GM12875 (cell line): ENCODE measurements at regions not wholly inside any gene's neighbourhood (a gene's known extent, or its start where the extent isn't known, plus 50 kb on each side); places are given as distances from the start of the nearest gene placed in this dataset.

Experiments used
- H3K4me3 ChIP-seq: one replicate; pipeline ENCODE4 v1.5.1; 2011; ENCODE audit warnings: low read depth, low read length, control low read depth
- TF ChIP-seq, protein P1 (sequence below): IDR thresholded peaks from 2 replicates; pipeline ENCODE4 v1.5.1; 2011; ENCODE audit warnings: low read depth, mild to moderate bottlenecking, control low read depth, inconsistent platforms, low read length, moderate library complexity, borderline replicate concordance; ENCODE audit not compliant: insufficient read depth

DNA sequence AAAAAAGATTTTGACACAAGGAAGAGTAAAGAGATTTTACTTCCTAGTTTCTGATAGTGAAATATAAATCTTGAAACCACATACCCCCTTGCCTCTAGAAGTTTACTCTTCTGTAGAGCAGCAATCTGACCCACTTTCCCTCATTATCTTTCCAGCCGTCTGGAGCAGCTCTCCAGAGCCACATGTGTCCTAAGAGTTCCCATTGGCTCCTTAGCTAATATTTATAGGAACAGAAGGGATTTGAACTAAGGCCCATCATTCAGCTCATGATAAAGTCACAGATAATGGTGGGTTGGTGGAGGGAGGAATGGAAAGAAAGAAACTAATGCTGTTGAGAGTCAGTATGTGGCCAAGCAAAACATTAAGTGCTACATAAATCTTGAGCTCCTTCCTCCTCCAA, 121.8 kb downstream of the INHBA start:
- no peak overlapping the region for H3K4me3 ChIP-seq
- TF ChIP-seq, protein P1, sequence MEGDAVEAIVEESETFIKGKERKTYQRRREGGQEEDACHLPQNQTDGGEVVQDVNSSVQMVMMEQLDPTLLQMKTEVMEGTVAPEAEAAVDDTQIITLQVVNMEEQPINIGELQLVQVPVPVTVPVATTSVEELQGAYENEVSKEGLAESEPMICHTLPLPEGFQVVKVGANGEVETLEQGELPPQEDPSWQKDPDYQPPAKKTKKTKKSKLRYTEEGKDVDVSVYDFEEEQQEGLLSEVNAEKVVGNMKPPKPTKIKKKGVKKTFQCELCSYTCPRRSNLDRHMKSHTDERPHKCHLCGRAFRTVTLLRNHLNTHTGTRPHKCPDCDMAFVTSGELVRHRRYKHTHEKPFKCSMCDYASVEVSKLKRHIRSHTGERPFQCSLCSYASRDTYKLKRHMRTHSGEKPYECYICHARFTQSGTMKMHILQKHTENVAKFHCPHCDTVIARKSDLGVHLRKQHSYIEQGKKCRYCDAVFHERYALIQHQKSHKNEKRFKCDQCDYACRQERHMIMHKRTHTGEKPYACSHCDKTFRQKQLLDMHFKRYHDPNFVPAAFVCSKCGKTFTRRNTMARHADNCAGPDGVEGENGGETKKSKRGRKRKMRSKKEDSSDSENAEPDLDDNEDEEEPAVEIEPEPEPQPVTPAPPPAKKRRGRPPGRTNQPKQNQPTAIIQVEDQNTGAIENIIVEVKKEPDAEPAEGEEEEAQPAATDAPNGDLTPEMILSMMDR = no peak

DNA sequence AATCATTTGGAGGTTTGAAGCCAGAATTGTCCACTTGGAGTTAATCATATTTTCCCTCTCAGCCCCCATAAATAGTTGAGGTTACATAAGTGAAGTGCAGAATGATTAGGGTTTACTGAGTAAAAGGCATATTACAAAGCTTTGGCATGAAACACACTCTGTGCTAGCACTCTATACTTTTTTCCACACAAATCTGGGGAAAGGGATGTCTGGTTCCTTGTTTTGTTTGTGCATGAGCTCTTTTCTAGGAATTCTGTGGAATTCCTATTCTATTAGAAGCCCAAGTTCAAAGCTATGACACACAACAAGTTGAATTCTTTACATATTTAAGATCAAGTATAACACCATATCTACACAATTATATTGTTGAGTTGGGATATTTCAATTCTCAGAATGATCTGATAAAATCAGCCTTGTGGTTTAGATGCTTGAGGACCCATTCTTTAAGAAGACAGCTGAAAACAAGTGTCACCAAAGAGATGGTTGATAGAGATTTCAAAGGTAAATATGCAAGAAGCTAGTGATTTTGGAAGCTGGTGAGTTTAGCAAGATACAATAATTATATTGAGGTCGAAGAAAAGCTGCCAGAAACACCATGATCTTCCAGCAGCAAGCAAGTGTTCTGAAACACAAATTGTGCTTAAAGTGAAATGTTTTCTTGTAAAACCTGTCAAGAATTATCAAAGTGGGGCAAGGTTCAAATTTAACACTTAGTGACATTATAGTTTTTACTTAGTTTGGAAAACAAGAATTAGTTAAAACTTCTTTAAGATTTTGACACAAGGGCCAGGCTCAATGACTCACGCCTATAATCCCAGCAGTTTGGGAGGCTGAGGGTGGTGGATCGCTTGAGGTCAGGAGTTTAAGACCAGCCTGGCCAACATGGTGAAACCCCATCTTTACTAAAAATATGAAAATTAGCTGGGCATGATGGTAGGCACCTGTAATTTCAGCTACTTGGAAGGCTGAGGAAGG, 122.6 kb downstream of the INHBA start:
- TF ChIP-seq, protein P1 = no peak
- H3K4me3 ChIP-seq = no peak overlapping the region

DNA sequence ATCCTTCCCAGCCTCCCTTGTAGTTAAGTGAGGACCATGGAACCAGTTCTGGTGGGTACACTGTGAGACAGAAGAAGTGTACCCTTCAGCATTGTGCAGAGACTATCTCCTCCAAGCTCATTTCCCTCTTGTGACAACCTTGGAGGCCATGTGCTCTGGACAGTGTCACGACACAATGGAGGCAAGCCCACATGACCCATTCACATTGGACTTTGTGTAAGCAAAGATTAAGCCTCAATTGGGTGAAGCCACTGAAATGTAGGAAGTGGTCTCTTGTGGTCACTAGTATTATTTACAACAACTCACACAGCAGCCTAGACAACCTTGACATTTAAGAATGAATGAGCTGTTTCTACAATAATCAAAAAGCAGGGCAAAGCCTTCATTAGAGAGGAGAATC, 124.2 kb downstream of the INHBA start:
- TF ChIP-seq, protein P1 = no peak
- no peak overlapping the region for H3K4me3 ChIP-seq

DNA sequence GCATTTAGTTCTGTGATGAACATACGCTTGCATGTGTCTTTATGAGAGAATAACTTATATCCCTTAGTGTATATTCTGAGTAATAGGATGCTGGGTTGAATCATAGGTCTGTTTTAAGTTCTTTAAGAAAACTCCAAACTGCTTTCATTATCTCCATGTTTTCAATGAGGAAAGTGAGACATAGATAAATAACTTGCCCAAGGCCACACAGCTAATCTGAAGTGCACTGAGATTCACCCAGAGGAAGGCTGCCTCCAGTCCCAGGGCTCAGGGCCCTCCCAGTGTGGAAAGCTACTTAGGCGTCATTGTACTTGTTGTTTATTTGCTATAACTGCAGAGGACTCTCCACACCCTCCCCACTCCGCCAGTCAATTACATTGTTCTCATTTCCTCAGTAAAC, 126.7 kb downstream of the INHBA start:
- H3K4me3 ChIP-seq = no peak overlapping the region
- TF ChIP-seq, protein P1 = no peak

DNA sequence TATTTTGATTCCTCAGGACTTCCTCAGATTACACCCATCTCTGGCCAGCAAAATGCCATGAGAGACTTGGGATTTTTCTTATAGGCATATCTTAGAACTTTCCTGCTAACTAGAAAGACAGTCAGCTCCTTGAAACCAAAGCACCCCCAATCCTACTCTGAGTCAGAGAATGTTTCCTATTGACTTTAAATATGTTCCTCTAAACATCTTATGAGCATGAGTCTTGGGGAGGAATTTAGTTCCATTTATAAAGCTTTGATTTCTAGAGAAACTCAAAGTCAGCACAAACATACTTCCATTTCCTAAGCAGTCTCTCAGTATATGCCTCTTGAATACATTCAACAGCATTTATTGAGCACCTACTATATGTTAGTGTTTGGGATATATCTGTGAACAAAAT, 128.5 kb downstream of the INHBA start:
- TF ChIP-seq, protein P1 = no peak

DNA sequence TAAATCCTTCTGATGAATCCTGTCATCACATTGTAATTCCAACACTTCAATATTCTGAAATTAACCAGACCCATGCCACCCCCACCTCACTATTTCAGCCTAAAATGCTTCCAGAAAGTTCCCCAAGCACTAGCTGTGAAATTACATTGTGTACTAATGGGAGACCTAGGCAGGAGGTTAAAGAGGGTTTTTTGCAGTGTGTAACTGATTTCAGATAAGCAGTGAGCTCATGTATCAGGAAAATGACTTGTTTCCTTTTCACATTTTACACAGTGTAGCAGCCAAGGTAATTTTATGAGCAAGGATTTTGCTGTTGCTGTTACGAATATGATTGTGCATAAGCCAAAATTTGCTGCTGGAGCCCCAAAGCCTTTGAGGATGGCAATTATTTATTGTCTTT, 129.0 kb downstream of the INHBA start:
- H3K4me3 ChIP-seq = no peak overlapping the region

More for the DNA sequence above, 128.5 kb downstream of the INHBA start:
- H3K4me3 ChIP-seq = no peak overlapping the region

DNA sequence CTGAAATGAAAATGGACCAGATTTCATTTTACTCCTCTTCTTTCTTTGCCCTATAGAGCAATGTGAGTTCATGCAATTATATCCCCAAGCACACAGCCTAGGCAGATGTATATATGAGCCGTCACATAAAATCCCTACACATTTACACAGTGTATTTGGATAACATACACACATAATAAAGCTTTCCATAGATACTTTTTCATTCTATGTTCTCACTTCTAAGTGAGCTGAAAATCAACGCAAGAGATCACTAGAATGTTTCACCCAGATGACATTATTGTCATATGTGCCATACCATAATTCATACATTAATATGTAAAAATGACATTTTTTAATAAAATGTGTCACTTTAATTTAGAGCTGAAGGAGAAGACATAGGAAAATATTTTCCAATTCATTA, 129.4 kb downstream of the INHBA start:
- TF ChIP-seq, protein P1 = no peak
- H3K4me3 ChIP-seq = no peak overlapping the region

More for the DNA sequence above, 129.0 kb downstream of the INHBA start:
- TF ChIP-seq, protein P1 = no peak
